Hindlimb muscle (tissue), 1 donor: ENCODE measurements at regions not wholly inside any gene's neighbourhood (a gene's known extent, or its start where the extent isn't known, plus 50 kb on each side); places are given as distances from the start of the nearest gene placed in this dataset.
A peak's percentile ranks its signal among the peaks of the same experiment; 100 is the strongest.

Experiments
- DNase-seq: peaks from one replicate; pipeline ENCODE4 v3.0.0-alpha.2; 2013

DNA sequence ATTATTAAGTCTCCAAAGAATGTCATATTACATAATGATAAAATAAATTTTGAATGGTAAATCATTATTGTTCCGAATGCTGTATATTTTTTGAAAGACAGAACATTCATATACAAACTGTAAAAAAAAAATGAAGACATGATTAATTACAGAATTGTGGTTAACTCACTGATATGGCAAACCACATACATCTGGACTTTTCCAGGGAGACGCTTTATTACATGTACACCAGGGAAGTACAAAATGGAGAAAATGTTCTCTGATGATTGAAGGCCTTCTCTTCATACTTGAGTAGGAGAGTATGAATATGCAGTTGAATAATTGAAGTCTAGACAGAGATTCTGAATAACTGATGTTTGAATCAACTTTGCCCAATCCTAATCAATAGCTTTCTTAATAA is 1886.9 kb downstream of the EFNA5 start:
- no peak for DNase-seq

DNA sequence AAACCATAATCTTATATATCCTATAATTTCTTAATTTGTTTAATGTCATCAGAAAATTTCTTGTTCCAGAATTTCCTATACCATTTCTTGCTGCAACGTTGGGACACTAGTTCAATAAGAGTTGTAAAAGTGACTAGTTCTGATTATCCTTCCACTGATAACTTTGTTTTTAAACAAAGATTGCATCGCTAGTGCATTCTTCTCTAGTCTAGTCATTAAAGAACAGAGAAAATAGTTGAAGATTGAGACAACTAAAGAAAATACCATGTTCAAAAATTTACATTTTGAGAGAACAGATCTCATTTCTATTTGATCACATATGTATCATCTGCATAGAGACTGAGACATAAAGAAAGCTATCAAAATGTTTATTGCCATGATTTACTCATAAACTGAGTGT is 1888.2 kb downstream of the EFNA5 start:
- no peak for DNase-seq

DNA sequence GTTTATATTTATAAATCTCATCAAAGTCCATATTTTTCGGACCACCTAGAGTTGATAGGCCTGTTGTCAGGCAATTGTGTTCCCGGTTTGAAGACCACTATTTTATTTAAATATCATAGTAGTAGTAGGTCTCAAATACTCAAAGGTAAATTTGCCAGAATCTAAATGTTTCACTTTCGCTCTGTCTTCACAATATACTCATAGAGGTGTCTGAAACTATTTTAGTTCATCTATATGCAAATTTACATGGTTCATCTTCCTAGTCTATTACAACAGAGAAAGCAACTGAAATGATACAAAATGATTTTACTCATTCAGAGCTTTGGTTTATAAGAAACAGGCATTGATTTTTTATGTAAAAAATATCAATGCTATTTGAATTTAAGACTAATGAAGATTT is 1897.5 kb downstream of the EFNA5 start:
- DNase-seq: no peak

DNA sequence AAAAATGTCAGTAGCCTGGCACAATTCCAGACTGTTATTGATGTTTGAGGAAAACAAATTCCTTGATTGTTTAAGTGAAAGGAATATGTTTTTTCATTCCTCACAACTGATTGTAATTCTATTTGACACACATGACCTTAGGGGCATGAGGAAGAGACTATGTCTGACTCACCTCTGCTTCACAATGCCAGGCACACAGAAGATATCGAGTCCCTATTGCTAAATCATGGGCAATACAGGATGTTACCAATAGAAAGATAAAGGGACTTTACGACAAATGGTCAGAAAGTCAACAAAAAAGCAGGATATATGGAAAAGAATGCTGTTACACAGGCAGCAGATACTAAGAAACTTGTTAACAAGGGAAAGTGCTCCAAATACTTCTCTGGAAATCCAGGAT is 1903.5 kb downstream of the EFNA5 start:
- DNase-seq: no peak

DNA sequence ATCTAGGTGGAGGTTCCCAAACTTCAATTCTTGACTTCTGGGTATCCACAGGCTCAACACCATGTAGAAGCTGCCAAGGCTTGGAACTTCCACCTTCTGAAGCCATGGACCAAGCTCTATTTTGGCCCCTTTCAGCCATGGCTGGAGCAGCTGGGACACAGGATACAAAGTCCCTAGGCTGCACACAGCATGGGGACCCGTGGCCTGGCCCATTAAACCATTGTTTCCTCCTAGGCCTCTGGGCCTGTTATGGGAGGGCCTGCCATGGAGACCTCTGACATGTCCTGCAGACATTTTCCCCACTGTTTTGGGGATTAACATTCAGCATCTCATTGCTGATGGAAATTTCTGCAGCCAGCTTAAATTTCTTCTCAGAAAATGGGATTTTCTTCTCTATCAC is 1908.0 kb downstream of the EFNA5 start:
- no peak for DNase-seq

DNA sequence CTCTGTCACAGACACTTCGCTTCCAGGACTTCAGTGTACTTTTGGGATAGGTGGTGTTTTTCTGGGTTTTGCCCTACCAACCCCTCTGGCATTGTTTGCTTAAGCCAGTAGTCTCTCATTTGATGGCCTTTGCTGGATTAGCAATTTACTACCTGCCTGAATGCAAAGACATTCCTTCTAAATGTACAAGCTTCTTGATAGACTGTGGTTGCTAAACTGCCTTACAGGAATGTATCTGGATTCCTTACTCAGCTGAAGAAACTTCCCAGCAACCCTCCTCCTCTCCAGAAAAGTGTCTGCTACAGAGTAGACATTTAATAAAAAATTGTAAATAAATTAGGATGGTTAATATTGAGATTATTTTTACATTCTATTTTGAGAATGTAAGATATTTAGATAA is 1916.7 kb downstream of the EFNA5 start:
- no peak for DNase-seq

DNA sequence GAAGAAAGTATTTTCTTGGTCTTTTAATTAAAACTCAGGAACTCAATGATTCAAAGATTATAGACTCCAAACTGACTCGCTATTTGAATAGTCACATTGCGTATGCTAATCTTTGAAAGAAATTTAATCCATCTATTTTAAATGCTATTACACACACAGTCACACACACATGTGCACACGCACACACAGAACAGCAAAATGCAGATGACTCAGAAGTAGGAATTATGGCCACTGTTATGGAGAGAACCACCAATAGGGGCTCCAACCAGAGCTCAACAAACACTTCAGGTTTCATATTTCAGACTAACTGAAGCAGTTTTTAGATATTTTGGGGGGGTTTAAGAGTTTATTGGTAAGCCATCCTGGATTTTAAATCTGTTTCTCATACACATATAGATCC is 1917.9 kb downstream of the EFNA5 start:
- DNase-seq: no peak

DNA sequence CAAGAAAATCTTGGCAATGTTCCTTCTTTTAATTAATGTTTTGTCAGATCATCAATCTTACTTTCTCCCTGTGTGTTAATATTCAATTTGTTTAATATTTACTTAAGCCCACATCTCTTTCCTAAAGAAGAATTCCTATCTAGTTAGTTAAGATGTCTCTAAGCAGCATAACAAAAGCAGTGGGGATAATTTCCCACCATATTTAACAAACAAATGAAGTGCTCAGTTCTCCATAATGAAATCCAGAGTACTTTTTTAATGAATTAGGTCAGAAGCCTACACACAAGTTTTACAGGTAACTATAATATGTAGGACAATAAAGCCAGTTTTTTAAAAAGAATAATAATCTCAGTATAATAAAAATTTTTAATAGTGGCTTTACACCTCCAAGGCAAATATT is 1918.8 kb downstream of the EFNA5 start:
- no peak for DNase-seq

DNA sequence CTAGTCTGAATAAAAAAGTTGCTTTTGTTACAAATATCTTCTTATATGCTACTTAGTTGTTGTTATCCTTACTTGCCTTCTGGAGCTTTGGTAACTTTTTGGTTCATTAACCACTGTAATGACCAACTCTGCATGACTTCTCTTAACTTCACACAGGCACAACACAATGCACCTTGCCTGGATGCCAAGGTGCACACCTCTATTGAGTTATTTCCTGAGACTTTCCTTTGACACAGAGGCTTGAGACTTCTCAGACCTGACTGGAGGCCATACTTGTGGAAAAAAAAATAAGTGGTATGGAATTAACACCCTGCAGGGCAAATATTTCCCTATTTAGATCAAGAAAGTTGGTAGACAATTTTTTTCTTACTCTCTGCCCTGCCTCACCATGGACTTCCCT is 1925.6 kb downstream of the EFNA5 start:
- DNase-seq: no peak

DNA sequence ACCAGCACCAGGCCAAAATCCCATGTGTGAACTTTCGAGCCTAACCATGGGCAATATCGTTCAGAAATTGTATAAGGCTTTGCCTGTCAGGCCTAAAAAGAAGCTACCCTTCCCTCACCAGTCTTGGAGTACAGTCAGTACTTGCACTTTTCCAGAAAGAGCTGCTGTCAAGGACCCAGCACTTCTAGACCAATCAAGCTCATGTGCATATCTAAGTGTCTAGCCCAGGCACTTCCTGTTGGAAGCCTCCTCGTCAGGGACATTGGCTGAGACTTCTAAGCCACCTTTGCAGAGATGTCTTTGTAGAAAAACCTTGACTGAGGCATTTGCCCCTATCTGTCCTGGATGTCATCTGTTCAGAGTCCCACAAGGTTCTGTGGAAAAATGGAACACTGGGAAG is 1930.5 kb downstream of the EFNA5 start:
- DNase-seq: no peak

DNA sequence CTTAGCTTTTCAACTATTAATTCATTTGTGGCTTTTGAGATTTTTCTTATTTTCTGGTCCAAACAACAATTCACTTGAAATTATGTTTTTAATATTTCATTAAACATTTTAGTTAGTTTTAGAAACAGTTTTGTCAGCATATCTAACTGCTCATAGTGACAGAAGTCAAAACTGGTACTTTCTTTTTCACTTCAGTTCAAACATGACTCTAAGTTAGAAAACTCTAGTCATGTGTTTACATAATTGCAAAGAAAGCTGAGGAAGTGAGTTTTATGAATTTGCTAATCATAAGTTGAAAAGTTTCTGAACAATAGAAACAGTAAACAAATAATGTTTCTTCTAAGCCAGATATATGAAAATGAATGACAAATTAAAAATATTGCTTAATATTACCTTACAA is 1931.0 kb downstream of the EFNA5 start:
- no peak for DNase-seq

DNA sequence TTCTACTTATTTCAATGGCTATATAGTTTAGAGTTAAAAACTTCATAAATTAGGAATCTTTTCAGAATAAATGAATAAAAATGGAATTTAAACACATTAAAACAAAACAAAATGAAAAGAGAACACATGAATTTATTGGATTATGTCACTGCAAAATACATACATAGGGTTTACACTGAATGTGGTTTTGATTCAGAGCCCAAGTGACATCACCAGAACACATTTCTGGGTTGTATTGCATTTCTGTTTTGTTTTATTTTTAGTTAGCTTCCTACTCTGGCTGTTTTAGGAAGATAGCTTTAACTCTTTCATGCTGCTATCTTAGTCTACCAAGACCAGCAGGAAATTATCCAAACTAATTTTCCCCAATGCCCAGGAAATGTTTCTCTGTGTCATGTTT is 1935.0 kb downstream of the EFNA5 start:
- DNase-seq: peak; percentile 12

DNA sequence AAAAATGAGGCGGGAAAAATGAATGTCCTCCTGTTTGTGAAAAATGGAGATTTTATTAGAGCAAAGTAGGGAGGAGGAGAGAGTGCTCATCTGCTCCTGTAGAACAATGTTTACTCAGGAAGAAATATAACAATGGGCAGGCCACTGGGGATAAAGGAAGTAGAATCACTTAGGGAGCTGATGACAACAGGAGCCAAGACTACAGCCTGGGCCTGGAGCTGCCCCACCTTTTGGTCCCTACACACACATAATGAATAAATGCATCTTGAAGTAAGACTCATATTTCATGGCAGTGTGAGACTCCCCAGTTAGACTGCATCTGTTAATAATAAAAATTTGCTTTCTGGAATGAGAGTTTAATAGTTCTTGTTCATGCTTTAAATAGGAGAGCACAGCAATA is 1939.8 kb downstream of the EFNA5 start:
- DNase-seq: peak; percentile 6

DNA sequence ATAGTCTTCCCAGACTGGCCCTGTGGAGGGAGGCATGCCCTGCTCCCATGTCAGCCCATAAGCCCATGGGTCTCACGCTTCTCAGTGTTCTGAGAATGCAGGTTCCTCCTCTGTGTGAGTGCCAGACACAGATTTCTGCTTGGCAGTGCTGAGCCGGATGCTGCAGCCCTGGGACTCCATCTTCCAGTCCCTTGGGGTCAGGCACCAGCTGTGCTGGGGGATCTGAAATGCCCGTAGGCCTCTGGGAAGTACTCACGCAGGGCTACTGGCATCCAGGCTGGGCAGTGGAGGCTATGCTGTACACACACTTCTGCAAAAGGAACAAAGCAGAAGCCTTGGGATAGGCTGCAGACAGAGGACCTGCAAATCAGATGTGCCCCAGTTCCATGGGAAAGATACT is 1944.6 kb downstream of the EFNA5 start:
- no peak for DNase-seq

DNA sequence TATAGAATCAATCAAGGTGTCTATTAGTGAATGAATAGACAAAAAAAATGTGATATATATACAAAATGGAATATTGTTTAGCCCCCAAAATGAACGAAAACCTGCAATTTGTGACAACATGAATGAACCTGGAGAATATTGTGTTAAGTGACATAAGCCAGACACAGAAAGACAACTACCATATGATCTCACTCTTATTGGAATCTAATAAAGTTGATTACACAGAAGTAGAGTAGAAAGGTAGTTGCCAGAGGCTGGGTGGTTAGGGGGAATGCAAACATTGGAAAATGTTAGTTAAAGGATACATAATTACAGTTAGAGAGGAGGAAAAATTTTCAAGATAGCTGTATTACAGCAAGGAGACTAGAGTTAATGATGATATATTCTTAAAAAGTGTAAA is 1962.3 kb downstream of the EFNA5 start:
- DNase-seq: no peak

DNA sequence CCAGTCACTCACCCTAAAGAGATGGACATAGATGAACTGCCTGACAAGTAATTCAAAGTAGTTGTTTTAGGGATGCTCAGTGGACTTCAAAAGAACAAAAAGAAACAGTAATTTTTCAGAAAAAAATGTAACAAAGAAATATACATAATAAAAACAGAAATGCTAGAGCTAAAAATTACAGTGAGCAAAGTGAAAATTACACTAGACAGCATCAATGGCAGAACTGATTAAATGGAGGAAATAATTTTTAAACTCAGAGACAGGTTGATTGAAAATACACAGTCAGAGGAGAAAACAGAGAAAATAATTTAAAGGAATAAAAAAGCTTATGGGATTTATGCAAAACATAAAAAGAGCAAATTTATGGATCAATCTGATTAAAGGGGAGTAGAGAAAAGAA is 1968.4 kb downstream of the EFNA5 start:
- no peak for DNase-seq

DNA sequence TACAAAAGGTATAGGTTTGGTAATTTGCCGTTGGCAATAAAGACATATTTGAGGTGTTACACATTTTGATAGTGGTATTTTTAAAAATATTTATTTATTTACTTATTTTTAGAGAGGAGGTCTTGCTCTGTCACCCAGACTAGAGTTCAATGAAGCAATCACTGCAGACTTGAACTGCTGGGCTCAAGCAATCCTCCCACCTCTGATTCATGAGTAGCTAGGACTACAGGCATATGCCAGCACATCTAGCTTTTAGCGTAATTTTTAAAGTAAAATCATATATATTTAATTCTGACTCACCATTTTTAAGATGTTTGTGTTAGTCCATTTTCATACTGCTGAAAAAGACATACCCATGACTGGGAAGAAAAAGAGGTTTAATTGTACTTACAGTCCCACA is 1974.3 kb downstream of the EFNA5 start:
- no peak for DNase-seq

DNA sequence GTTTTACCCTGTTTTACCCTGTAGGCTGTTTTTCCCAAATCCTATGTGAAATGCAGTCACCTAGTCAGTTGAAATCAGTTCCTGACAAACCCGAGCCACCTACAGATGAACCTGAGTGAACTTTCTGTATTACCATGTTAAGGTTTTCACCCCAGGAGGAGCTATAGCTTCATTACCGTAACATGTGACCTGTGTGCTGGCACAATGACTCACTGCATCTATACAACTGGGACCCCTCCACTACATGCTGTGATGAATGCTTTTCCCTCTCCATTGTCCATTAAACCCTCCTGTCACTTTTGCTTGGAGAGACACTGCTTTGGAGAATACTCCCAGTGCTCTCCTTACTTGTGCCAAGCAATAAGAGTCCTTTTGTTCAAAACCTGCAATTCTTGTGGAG is 1974.8 kb downstream of the EFNA5 start:
- DNase-seq: no peak

DNA sequence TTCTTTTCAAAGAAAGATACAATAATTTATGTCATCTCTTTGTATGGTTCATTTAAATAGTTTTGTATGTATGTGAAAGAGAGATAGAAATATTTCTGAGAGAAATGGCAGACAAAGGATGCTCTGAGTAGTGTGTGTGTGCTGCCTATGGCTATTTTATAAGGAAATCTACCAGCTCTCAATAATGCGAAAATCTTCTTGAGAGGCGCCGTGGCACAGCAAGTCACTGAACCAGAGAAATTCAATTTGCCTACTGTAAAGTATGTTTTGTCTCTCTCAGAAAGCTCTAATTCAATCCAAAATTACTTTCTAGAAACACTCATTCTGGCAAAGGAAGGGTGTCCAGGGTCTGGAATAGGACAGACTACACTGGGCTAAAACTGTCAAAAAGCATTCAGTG is 1981.1 kb downstream of the EFNA5 start:
- no peak for DNase-seq

DNA sequence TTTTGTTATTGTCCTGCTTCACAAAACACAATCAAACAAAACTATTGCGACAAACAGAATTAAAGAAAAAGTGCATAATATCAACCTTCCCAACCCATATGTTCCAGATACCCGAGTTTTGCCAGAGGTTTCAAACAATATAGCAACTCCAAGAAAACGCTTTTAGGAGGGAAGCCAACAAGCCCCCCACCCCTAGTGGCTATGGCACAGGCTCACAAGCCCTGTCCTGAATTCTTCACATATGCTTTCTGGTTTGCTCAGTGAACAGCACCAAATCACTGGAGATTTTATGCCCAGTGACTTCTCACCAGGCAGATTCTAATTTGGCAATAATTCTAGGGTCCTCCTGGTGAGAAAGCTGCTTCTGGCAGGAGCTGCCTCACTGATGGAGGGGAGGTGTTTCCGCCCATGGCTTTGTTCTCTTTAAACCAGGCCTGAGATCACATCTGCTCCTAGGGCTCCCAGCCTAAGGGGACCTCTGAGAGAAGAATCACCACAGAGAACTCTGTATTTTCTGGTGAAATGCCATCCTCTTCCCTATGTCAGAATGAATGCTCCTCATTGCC is 1982.4 kb downstream of the EFNA5 start:
- no peak for DNase-seq

DNA sequence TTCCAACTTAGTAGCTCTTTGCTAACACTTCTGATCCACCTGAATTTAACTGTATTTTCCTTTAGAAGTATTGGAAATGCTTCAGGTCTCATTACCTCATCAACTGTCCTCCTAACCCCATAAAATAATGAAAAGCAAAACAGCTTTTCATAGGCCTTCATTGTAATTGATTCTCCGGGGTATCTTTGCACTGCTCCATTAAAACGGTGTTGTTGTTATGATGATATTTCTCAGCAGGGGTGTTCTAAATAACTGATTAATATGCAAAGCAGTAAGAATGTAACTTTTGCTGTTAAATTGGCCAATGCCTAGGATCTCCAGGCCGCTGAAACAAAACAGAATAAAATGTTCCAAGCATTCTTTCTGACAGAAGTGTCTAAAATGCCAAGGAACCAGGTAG is 1983.2 kb downstream of the EFNA5 start:
- no peak for DNase-seq

DNA sequence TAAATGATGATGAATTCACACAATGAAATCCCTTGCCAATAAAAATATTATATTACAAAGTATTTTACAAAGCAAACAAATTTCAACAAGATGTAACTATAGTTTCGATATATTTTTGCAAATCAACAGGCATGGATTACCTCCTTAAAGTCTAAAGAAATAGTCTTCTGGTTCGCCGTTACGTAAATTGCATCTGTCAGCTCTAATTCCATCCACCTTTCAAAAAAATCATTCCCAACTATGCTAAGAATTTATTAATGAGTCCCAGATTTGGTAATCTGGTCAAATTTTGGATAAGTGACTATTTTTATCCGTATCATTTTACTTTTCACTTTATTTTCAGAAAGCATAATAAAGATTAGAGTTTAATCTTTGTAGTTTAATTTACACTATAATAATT is 1984.9 kb downstream of the EFNA5 start:
- DNase-seq: no peak

DNA sequence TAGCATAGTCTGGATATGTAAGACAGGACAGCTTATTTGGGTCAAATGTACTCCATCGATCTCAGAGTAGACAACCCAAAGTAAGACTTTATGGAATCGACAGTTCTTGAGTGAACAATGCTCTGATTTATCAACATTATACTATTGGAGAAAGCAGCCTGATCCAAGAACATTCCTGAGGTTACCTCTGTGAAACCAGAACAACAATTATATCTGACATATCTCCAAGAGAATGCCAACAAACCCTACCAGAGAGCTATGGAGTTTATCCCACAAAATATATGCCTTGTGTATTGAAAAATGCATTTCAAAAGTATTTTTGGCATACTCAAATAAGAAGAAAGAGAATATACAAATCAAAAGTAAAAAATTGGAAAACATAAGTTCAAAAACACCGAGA is 1985.9 kb downstream of the EFNA5 start:
- no peak for DNase-seq

DNA sequence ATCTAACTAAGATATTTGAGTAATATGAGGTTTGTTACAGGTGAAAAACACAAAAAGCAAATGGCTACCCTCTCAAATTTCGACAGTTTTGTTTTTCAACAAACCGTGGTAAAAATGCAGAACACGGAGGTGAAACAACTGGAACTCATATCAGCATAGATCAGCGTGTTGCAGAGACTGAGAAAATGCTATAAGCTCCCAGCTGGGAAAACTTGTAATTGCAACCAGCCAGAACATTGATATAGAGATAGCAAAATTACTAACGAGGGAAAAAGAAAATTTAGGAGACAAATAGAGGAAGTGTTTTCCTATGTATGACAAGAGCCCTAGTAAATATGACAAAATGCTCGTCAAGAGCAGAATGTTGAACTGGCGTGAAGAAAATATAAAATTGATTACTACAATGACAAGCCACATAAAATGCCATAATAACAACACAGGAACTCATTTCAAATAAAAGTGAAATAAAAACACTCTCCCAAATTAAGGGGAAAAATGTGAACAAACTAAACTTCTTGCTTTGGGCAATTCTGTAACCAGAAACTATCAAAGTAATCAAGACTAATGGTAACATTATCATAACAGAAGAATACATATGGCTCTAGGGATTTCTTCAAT is 1989.8 kb downstream of the EFNA5 start:
- no peak for DNase-seq

DNA sequence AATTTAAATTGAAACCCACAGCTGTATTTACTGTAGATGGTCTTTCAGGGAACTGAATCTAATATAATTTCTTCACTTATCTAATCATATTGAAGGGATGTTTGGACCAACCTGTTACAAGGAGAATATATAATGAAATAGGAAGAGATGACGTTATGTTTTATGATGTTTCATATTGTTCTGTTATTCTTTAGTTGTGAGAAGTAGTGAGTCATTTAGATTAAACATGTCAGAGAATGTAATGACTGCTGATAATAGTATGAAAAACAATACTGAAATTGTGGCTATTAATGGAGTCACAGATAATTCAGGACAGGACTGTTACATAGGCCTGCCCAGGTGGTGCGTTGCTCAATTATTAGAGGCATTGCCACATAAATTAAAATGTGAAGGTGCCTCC is 1993.4 kb downstream of the EFNA5 start:
- DNase-seq: no peak
